HepG2 (cell line): ENCODE measurements at regions not wholly inside any gene's neighbourhood (a gene's known extent, or its start where the extent isn't known, plus 50 kb on each side); places are given as distances from the start of the nearest gene placed in this dataset.

Experiments
- ATAC-seq: fragments of 200-7000 bp; cut with Tn5 transposase; 3 replicates; pipeline ENCODE4 v1.9.1; 2020; ENCODE audit warnings: mild to moderate bottlenecking, moderate library complexity
- BruUV-seq: library from RNA; stranded (reverse); fragments of 400-500 nt; replicated peaks from 2 replicates; lab custom pipeline; 2021; lab: Mats Ljungman, UMichigan
- CTCF ChIA-PET: fragments of 300-600 bp; formaldehyde crosslinking; extraction: SDS; loops from one replicate; lab custom pipeline; 2021; ENCODE audit warnings: low total read pairs, inconsistent platforms, low intra/inter-chr PET ratio; lab: Yijun Ruan, JAX
- POLR2A ChIA-PET: fragments of 350-600 bp; sonication (Branson Sonifier 250); formaldehyde crosslinking; loops from one replicate; lab custom pipeline; 2020; ENCODE audit warnings: antibody characterized with exemption, inconsistent platforms; lab: Yijun Ruan, JAX
- DNase-seq: peaks from one replicate; pipeline ENCODE4 v3.0.0-alpha.2; 2015; ENCODE audit warnings: low spot score
- FAIRE-seq: peaks from 3 replicates; lab custom pipeline; 2011; peaks lifted over from hg19 to GRCh38; lab: Jason Lieb, UNC
- H2AFZ ChIP-seq: one replicate; pipeline ENCODE4 v1.6.1; 2011; ENCODE audit warnings: low read length, inconsistent platforms
- H3K27ac ChIP-seq: fragments of 300-600 bp; 3 replicates; pipeline ENCODE4 v1.8.0; 2011; ENCODE audit warnings: mixed run types, mild to moderate bottlenecking, mixed read lengths, low read length, inconsistent platforms; ENCODE audit not compliant: insufficient read depth; ENCODE audit errors: extremely low read length
- H3K27me3 ChIP-seq, 2 experiments: fragments of 200-600 bp in 1 of 2; 2 replicates in 1 of 2; 3 replicates in 1 of 2; pipeline versions ENCODE4 v1.6.0 to v1.8.0; 2011; ENCODE audit warnings: low read length in 2 of 2, mild to moderate bottlenecking in 2 of 2, moderate library complexity in 2 of 2, inconsistent platforms in 1 of 2; ENCODE audit not compliant: insufficient read depth in 2 of 2, control insufficient read depth in 1 of 2
- H3K36me3 ChIP-seq, 2 experiments: fragments of 200-600 bp in 1 of 2; replicated peaks in 1 of 2; 2 replicates in 1 of 2; 3 replicates in 1 of 2; pipeline versions ENCODE4 v1.5.1 to v1.8.0; 2011; ENCODE audit warnings: low read length in 2 of 2, inconsistent platforms in 1 of 2; ENCODE audit not compliant: insufficient read depth in 2 of 2, control insufficient read depth in 1 of 2
- H3K4me1 ChIP-seq: 2 replicates; pipeline ENCODE4 v1.5.1; 2012; ENCODE audit warnings: low read length, inconsistent platforms; ENCODE audit not compliant: insufficient read depth
- H3K4me2 ChIP-seq: 2 replicates; pipeline ENCODE4 v1.6.0; 2011; ENCODE audit warnings: low read depth, low read length, inconsistent platforms
- H3K4me3 ChIP-seq, 3 experiments: fragments of 200-600 bp in 1 of 3; sonication (generic), shearing (Covaris generic) in 1 of 3; replicated peaks in 1 of 3; 2 replicates each; pipeline ENCODE4 v1.5.1; 2011 to 2016; ENCODE audit warnings: low read length in 3 of 3, inconsistent platforms in 2 of 3, low read depth in 2 of 3, mild to moderate bottlenecking in 2 of 3, control low read depth in 1 of 3, mixed read lengths in 1 of 3; ENCODE audit not compliant: insufficient read depth in 1 of 3
- H3K79me2 ChIP-seq: one replicate; pipeline ENCODE4 v1.6.1; 2011; ENCODE audit warnings: low read length, inconsistent platforms; ENCODE audit not compliant: insufficient read depth
- H3K9ac ChIP-seq: 2 replicates; pipeline ENCODE4 v1.6.0; 2011; ENCODE audit warnings: mild to moderate bottlenecking, low read depth, low read length, inconsistent platforms; ENCODE audit not compliant: insufficient read depth
- H3K9me3 ChIP-seq: 2 replicates; pipeline ENCODE4 v1.5.1; 2012; ENCODE audit warnings: mild to moderate bottlenecking, low read length
- H4K20me1 ChIP-seq: 2 replicates; pipeline ENCODE4 v1.6.0; 2011; ENCODE audit warnings: inconsistent platforms, mild to moderate bottlenecking, low read length, moderate library complexity; ENCODE audit not compliant: insufficient read depth
- AGO1 ChIP-seq: fragments of 200-400 bp; formaldehyde crosslinking; IDR thresholded peaks from 2 replicates; pipeline ENCODE4 v1.6.1; 2017; ENCODE audit warnings: mild to moderate bottlenecking, low read depth, low read length, moderate library complexity; ENCODE audit not compliant: poor library complexity, severe bottlenecking
- ARID5B ChIP-seq: IDR thresholded peaks from 2 replicates; pipeline ENCODE4 v1.4.0; 2020; ENCODE audit warnings: mild to moderate bottlenecking, missing genetic modification reagents
- CHD2 ChIP-seq: IDR thresholded peaks from 2 replicates; pipeline ENCODE4 v1.6.1; 2011; ENCODE audit warnings: low read depth, low read length, improper control_type of control experiment
- FUBP1 ChIP-seq: sonication (generic); formaldehyde crosslinking; IDR thresholded peaks from 2 replicates; pipeline ENCODE4 v1.5.1; 2020; ENCODE audit warnings: missing genetic modification reagents, mild to moderate bottlenecking, borderline replicate concordance
- HOXA3 ChIP-seq: sonication (generic); formaldehyde crosslinking; IDR thresholded peaks from 2 replicates; pipeline ENCODE4 v1.5.0; 2020; ENCODE audit warnings: missing genetic modification reagents
- NFIC ChIP-seq: IDR thresholded peaks from 2 replicates; pipeline ENCODE4 v1.6.1; 2012; ENCODE audit warnings: mild to moderate bottlenecking, low read length, inconsistent platforms
- NR3C1 ChIP-seq: sonication (generic); formaldehyde crosslinking; IDR thresholded peaks from 2 replicates; pipeline ENCODE4 v1.4.0; 2020; ENCODE audit warnings: missing genetic modification reagents
- SIX4 ChIP-seq: sonication (generic); formaldehyde crosslinking; IDR thresholded peaks from 2 replicates; pipeline ENCODE4 v1.4.0; 2020; ENCODE audit warnings: missing genetic modification reagents
- TAF15 ChIP-seq: fragments of 200-400 bp; formaldehyde crosslinking; IDR thresholded peaks from one replicate; pipeline ENCODE4 v1.6.1; 2018; ENCODE audit warnings: mild to moderate bottlenecking, low read depth, low read length; ENCODE audit not compliant: poor library complexity, severe bottlenecking
- TCF12 ChIP-seq, 2 experiments: fragments of 450-650 bp in 1 of 2; sonication (generic) in 1 of 2; formaldehyde crosslinking in 1 of 2; IDR thresholded peaks; 2 replicates each; pipeline versions ENCODE4 v1.6.1 to v1.8.0; 2017 to 2022; ENCODE audit warnings: antibody characterized with exemption in 1 of 2, mild to moderate bottlenecking in 1 of 2, missing genetic modification reagents in 1 of 2, moderate library complexity in 1 of 2
- ZNF510 ChIP-seq: sonication (generic); formaldehyde crosslinking; IDR thresholded peaks from 2 replicates; pipeline ENCODE4 v1.4.0; 2020; ENCODE audit warnings: low read depth, mild to moderate bottlenecking, missing genetic modification reagents
- WGBS: methylation state at CpG from one replicate; pipeline ENCODE4 v1.1.6; 2017; ENCODE audit warnings: low lambda C conversion rate; 5-methylcytosine and 5-hydroxymethylcytosine counted together
- in situ Hi-C: cut with HindIII; loops from 2 replicates; pipeline ENCODE4 v1.10.0; 2017; ENCODE audit warnings: low pct_unique_long_range_greater_than_20kb; ENCODE audit not compliant: extremely low pct_ligation_motif_present
- intact Hi-C: fragments of 100-400 bp; cut with micrococcal nuclease; formaldehyde crosslinking; loops from one replicate; pipeline ENCODE4 v1.10.0; 2022; ENCODE audit not compliant: unreplicated experiment
- TF ChIP-seq, protein P1 (sequence below): sonication (generic); formaldehyde crosslinking; IDR thresholded peaks from 2 replicates; pipeline ENCODE4 v1.4.0; 2020; ENCODE audit warnings: mild to moderate bottlenecking, missing genetic modification reagents, borderline replicate concordance

DNA sequence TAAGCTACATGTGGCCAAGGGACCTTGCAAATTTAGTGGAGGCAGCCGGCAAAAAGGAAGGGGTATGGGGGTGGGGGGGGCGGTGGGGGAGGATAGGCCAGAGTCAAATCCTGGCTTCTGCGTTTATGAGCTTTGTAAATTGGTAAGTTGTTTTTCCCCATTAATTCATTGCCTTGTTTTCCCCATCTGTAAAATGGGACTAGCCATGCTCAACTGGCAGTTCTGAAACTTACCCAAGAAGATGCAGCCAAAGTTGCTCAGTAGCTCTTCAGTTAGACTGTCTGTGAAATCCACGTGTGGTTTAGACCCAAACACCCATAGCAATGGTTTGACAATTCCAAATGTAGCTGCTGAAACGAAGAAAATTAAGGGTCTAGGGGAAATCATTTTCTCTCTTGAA is 52.3 kb upstream of the FAM89A start:
- intact Hi-C loops (loop anchor here (1.0 to 5.0 kb wide), 3 partner anchors 119 to 295 kb away; no protein-coding TSS in a partner anchor), in situ Hi-C loops (loop anchor here (10.0 kb wide), 1 partner anchor 122 kb away; no protein-coding TSS in a partner anchor)
- no TSS peak for BruUV-seq
- POLR2A ChIA-PET: no interaction called here
- CTCF ChIA-PET: interaction anchor here (0.7 to 2.0 kb wide), 3 partner anchors 119 to 295 kb away, joined by 5 to 10 read pairs (median 6); no protein-coding TSS in a partner anchor
- no peaks in the 10 kb centered on the region for H4K20me1 ChIP-seq
- H3K79me2 ChIP-seq: no peaks in the 10 kb centered on the region
- no peak overlapping the region for H3K4me3 ChIP-seq
- no peak for ATAC-seq
- no peaks in the 10 kb centered on the region; a peak in 1 of 5 replicates for H3K27me3 ChIP-seq
- no peak for FAIRE-seq
- no peak overlapping the region for H3K9ac ChIP-seq
- no peaks in the 10 kb centered on the region for H3K36me3 ChIP-seq
- no peak for TF ChIP-seq CHD2
- no peak for TF ChIP-seq HOXA3 (CRISPR knock-in tag)
- no peak for TF ChIP-seq ZNF510
- TF ChIP-seq TCF12 (IDR thresholded peaks at IDR 0.05): no peak
- no peak for TF ChIP-seq TCF12 (CRISPR knock-in tag; IDR thresholded peaks at IDR 0.05)
- no peak for TF ChIP-seq AGO1
- no peak for TF ChIP-seq SIX4 (CRISPR knock-in tag)
- TF ChIP-seq TAF15: no peak
- TF ChIP-seq NR3C1 (CRISPR knock-in tag): no peak
- TF ChIP-seq NFIC: no peak
- TF ChIP-seq ARID5B (CRISPR knock-in tag): no peak
- TF ChIP-seq, protein P1, sequence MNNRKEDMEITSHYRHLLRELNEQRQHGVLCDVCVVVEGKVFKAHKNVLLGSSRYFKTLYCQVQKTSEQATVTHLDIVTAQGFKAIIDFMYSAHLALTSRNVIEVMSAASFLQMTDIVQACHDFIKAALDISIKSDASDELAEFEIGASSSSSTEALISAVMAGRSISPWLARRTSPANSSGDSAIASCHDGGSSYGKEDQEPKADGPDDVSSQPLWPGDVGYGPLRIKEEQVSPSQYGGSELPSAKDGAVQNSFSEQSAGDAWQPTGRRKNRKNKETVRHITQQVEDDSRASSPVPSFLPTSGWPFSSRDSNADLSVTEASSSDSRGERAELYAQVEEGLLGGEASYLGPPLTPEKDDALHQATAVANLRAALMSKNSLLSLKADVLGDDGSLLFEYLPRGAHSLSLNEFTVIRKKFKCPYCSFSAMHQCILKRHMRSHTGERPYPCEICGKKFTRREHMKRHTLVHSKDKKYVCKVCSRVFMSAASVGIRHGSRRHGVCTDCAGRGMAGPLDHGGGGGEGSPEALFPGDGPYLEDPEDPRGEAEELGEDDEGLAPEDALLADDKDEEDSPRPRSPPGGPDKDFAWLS (CRISPR knock-in tag): no peak
- TF ChIP-seq FUBP1 (CRISPR knock-in tag): no peak
- no peaks in the 10 kb centered on the region for H3K4me1 ChIP-seq
- no peak overlapping the region for H3K27ac ChIP-seq
- no peak for DNase-seq
- no peak overlapping the region for H2AFZ ChIP-seq
- H3K9me3 ChIP-seq: no peaks in the 10 kb centered on the region
- 29% methylated on average over 5 of the region's 5 CpGs for whole genome bisulfite sequencing
- H3K4me2 ChIP-seq: no peak overlapping the region
